ENCODE measurements at regions not wholly inside any gene's neighbourhood (a gene's known extent, or its start where the extent isn't known, plus 50 kb on each side); places are given as distances from the start of the nearest gene placed in this dataset.

DNA sequence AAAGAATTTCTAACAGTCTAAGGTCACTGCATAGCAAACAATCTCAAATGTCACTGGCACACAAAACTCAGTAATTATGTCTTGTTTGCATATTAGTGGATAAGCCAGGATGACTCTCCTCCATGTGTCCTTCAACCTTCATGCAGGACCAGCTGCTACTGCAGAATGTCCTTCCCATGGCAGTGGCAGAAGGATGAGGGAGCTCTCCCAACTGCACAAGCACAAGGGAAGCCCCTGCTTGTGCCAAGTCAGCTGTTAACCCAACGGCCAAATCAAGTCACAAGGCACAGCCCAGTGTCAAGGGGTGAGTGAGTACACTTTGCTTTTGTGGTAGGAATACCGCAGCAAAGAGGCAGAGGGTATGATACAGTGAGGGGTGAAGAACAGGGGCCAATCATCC is 59.3 kb upstream of the VWC2 start:
- DNase-seq (ENCODE audit: low read depth): no peak
- H3K4me3 ChIP-seq (ENCODE audit: low read depth, low read length): no peak overlapping the region
- TF ChIP-seq, protein P1, sequence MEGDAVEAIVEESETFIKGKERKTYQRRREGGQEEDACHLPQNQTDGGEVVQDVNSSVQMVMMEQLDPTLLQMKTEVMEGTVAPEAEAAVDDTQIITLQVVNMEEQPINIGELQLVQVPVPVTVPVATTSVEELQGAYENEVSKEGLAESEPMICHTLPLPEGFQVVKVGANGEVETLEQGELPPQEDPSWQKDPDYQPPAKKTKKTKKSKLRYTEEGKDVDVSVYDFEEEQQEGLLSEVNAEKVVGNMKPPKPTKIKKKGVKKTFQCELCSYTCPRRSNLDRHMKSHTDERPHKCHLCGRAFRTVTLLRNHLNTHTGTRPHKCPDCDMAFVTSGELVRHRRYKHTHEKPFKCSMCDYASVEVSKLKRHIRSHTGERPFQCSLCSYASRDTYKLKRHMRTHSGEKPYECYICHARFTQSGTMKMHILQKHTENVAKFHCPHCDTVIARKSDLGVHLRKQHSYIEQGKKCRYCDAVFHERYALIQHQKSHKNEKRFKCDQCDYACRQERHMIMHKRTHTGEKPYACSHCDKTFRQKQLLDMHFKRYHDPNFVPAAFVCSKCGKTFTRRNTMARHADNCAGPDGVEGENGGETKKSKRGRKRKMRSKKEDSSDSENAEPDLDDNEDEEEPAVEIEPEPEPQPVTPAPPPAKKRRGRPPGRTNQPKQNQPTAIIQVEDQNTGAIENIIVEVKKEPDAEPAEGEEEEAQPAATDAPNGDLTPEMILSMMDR (IDR thresholded peaks at IDR 0.05; ENCODE audit: insufficient read depth, low read depth, low read length, missing control alignments): no peak

DNA sequence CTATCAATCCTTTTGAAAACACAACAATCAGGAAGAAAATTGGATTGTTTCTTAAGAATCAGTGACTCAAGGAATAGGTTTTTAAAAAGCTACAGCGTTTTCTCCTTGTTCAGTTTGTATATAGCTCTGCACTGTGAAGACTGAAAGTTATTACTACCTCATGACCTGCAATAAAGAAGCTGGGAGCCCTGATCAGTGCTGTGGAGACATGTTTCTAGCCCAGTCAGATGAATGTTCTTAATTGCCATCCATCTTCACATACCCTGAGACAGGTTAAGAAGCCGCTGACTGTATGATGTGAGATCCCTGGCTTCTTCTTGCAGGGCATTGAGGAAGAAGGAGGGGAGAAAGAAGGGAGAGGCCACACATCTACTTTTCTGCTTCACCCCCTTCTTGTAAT is 58.0 kb upstream of the VWC2 start:
- no peak for DNase-seq (ENCODE audit: low read depth)
- TF ChIP-seq, protein P1 (IDR thresholded peaks at IDR 0.05; ENCODE audit: insufficient read depth, low read depth, low read length, missing control alignments): no peak
- H3K4me3 ChIP-seq (ENCODE audit: low read depth, low read length): no peak overlapping the region

DNA sequence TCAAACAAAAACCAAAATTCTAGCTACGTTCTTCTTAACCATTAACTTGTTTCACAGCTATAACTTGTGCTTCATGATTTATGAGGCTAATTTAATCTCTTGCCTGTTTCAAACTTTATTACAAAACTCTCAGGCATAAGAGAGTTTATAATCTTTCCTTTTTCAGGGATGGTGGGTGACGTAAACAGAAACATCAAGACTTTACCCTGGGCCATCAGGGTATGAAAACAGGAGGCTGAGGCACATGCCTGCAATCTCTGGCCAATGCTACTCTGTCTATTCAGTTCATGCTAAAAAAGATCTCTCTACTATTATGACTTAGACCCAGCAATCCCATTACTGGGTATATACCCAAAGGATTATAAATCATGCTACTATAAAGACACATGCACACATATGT is 55.9 kb upstream of the VWC2 start:
- TF ChIP-seq, protein P1 (IDR thresholded peaks at IDR 0.05; ENCODE audit: insufficient read depth, low read depth, low read length, missing control alignments): no peak
- no peak for DNase-seq (ENCODE audit: low read depth)

DNA sequence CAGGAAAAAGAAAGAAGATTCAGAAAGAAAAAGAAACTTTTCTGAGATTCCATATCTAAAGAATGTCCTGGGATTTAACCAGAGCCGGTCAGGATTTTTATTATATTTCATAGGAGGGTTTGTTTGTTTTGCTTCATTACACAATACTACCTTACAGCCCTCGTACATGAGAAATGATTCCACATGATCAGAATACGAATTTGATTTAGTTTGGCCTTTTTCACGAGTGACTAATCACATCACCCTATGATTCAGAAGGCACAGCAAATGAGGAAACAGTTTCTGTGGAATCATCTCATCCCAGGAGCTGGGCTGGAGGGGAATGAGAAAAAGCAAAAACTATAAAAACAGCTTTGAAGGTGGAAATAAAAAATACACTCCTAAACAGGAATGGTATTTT is 54.7 kb upstream of the VWC2 start:
- DNase-seq (ENCODE audit: low read depth): no peak

More for the DNA sequence above, 55.9 kb upstream of the VWC2 start:
- no peak overlapping the region for H3K4me3 ChIP-seq (ENCODE audit: low read depth, low read length)

DNA sequence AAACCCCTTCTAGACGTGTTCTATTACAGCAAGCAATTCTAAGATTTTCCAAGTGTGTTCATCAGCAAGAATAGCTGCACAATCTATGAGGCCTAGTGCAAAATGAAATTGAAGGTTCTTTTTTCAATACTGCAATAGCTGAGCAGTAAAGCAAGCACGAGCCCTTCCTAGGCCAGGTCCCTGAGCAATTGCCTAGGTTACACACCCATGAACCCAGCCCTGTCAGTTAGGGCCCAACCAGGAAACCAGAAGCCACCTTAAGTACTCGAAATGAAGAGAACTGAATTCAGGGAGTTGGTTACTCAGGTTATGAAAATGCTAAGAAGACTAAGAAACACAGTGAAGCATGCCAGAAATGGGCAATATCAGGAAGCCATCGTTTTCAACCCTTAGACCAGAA is 52.0 kb upstream of the VWC2 start:
- no peak for DNase-seq (ENCODE audit: low read depth)
- no peak overlapping the region for H3K4me3 ChIP-seq (ENCODE audit: low read depth, low read length)
- TF ChIP-seq, protein P1 (IDR thresholded peaks at IDR 0.05; ENCODE audit: insufficient read depth, low read depth, low read length, missing control alignments): no peak

More for the DNA sequence above, 54.7 kb upstream of the VWC2 start:
- H3K4me3 ChIP-seq (ENCODE audit: low read depth, low read length): no peak overlapping the region
- TF ChIP-seq, protein P1 (IDR thresholded peaks at IDR 0.05; ENCODE audit: insufficient read depth, low read depth, low read length, missing control alignments): no peak

Measured in GM12865 (cell line).